CD14-positive monocyte (primary cell): ENCODE measurements at regions not wholly inside any gene's neighbourhood (a gene's known extent, or its start where the extent isn't known, plus 50 kb on each side); places are given as distances from the start of the nearest gene placed in this dataset.

ENCODE experiments used
- DNase-seq, 3 donors: peaks; one replicate each; pipeline ENCODE4 v3.0.0-alpha.2; 2011 to 2022
- H2AFZ ChIP-seq: 2 replicates; pipeline ENCODE4 v1.6.0; 2012; ENCODE audit warnings: mild to moderate bottlenecking, low read depth, low read length, inconsistent platforms; ENCODE audit not compliant: insufficient read depth, poor library complexity, severe bottlenecking
- H3K27ac ChIP-seq, 2 donors: 1 replicate in 1 of 2; 2 replicates in 1 of 2; pipeline ENCODE4 v1.5.1; 2012 to 2013; ENCODE audit warnings: low read length in 2 of 2, control low read depth in 1 of 2, inconsistent platforms in 1 of 2, low read depth in 1 of 2, mild to moderate bottlenecking in 1 of 2
- H3K27me3 ChIP-seq, 2 donors: one replicate each; pipeline versions ENCODE4 v1.6.0 to v1.6.1; 2011 to 2013; ENCODE audit warnings: low read length in 2 of 2; ENCODE audit not compliant: control insufficient read depth in 2 of 2, insufficient read depth in 2 of 2
- H3K36me3 ChIP-seq, 2 donors: replicated peaks in 1 of 2; 1 replicate in 1 of 2; 2 replicates in 1 of 2; pipeline versions ENCODE4 v1.5.1 to v1.6.1; 2012 to 2013; ENCODE audit warnings: low read length in 2 of 2, control low read depth in 1 of 2, inconsistent platforms in 1 of 2, mild to moderate bottlenecking in 1 of 2; ENCODE audit not compliant: insufficient read depth in 2 of 2, control insufficient read depth in 1 of 2
- H3K4me1 ChIP-seq, 2 donors: 1 replicate in 1 of 2; 2 replicates in 1 of 2; pipeline versions ENCODE4 v1.5.1 to v1.6.1; 2012 to 2013; ENCODE audit warnings: low read length in 2 of 2, control low read depth in 1 of 2, inconsistent platforms in 1 of 2, mild to moderate bottlenecking in 1 of 2, moderate library complexity in 1 of 2; ENCODE audit not compliant: insufficient read depth in 2 of 2, control insufficient read depth in 1 of 2
- H3K4me2 ChIP-seq: replicated peaks from 2 replicates; pipeline ENCODE3; 2012; ENCODE audit warnings: low read length, moderate library complexity, mild to moderate bottlenecking; ENCODE audit not compliant: poor library complexity, severe bottlenecking; ENCODE audit errors: extremely low read depth
- H3K4me3 ChIP-seq, 3 experiments: fragments of 200-600 bp in 1 of 3; sonication (generic) in 1 of 3; replicated peaks in 1 of 3; 1 replicate in 2 of 3; 2 replicates in 1 of 3; pipeline ENCODE4 v1.5.1; 2011 to 2013; ENCODE audit warnings: low read length in 3 of 3, mild to moderate bottlenecking in 3 of 3, control low read depth in 2 of 3, low read depth in 2 of 3, inconsistent platforms in 1 of 3, moderate library complexity in 1 of 3
- H3K79me2 ChIP-seq: 2 replicates; pipeline ENCODE4 v1.6.0; 2012; ENCODE audit warnings: mild to moderate bottlenecking, control low read depth, inconsistent platforms, low read length, moderate library complexity; ENCODE audit not compliant: insufficient read depth
- H3K9ac ChIP-seq: 2 replicates; pipeline ENCODE4 v1.6.0; 2017; ENCODE audit warnings: low read length, mild to moderate bottlenecking; ENCODE audit not compliant: insufficient read depth, poor library complexity, severe bottlenecking
- H3K9me3 ChIP-seq, 2 donors: replicated peaks in 1 of 2; 1 replicate in 1 of 2; 2 replicates in 1 of 2; pipeline versions ENCODE4 v1.5.1 to v1.6.1; 2012 to 2013; ENCODE audit warnings: low read length in 2 of 2, control low read depth in 1 of 2; ENCODE audit not compliant: control insufficient read depth in 1 of 2, insufficient read depth in 1 of 2
- H4K20me1 ChIP-seq: 2 replicates; pipeline ENCODE4 v1.6.0; 2012; ENCODE audit warnings: mild to moderate bottlenecking, low read length, control low read depth, moderate library complexity; ENCODE audit not compliant: insufficient read depth
- H3K27ac Mint-ChIP-seq, 7 donors: one replicate each; pipeline ENCODE4 v1.8.0; 2020; ENCODE audit warnings: mild to moderate bottlenecking in 7 of 7, mixed read lengths in 7 of 7, moderate library complexity in 6 of 7, inconsistent platforms in 2 of 7
- H3K27me3 Mint-ChIP-seq, 3 donors: one replicate each; pipeline ENCODE4 v1.8.0; 2021 to 2022; ENCODE audit warnings: low read depth in 3 of 3, mild to moderate bottlenecking in 3 of 3, mixed read lengths in 3 of 3, moderate library complexity in 3 of 3, inconsistent platforms in 1 of 3
- H3K36me3 Mint-ChIP-seq, 2 donors: one replicate each; pipeline ENCODE4 v1.8.0; 2020; ENCODE audit warnings: mixed read lengths in 2 of 2, inconsistent platforms in 1 of 2, mild to moderate bottlenecking in 1 of 2
- H3K4me1 Mint-ChIP-seq: one replicate; pipeline ENCODE4 v1.8.0; 2020; ENCODE audit warnings: mild to moderate bottlenecking, mixed read lengths
- H3K4me3 Mint-ChIP-seq, 2 donors: one replicate each; pipeline ENCODE4 v1.8.0; 2020; ENCODE audit warnings: mild to moderate bottlenecking in 2 of 2, mixed read lengths in 2 of 2, moderate library complexity in 1 of 2
- H3K9me3 Mint-ChIP-seq, 7 donors: one replicate each; pipeline ENCODE4 v1.8.0; 2020 to 2022; ENCODE audit warnings: mixed read lengths in 7 of 7, mild to moderate bottlenecking in 6 of 7, moderate library complexity in 6 of 7, inconsistent platforms in 2 of 7
- WGBS: methylation state at CpG from one replicate; pipeline ENCODE4 v1.1.5; 2013; ENCODE audit warnings: missing lambda C conversion rate; ENCODE audit not compliant: insufficient coverage; 5-methylcytosine and 5-hydroxymethylcytosine counted together
- intact Hi-C, 2 donors: fragments of 100-400 bp; cut with micrococcal nuclease; formaldehyde crosslinking; loops; one replicate each; pipeline versions ENCODE4 v1.15.0 to v1.15.1; 2023
- TF ChIP-seq, protein P1 (sequence below): fragments of 200-600 bp; IDR thresholded peaks from one replicate; pipeline ENCODE4 v1.8.0; 2022; ENCODE audit warnings: antibody characterized with exemption, mild to moderate bottlenecking

DNA sequence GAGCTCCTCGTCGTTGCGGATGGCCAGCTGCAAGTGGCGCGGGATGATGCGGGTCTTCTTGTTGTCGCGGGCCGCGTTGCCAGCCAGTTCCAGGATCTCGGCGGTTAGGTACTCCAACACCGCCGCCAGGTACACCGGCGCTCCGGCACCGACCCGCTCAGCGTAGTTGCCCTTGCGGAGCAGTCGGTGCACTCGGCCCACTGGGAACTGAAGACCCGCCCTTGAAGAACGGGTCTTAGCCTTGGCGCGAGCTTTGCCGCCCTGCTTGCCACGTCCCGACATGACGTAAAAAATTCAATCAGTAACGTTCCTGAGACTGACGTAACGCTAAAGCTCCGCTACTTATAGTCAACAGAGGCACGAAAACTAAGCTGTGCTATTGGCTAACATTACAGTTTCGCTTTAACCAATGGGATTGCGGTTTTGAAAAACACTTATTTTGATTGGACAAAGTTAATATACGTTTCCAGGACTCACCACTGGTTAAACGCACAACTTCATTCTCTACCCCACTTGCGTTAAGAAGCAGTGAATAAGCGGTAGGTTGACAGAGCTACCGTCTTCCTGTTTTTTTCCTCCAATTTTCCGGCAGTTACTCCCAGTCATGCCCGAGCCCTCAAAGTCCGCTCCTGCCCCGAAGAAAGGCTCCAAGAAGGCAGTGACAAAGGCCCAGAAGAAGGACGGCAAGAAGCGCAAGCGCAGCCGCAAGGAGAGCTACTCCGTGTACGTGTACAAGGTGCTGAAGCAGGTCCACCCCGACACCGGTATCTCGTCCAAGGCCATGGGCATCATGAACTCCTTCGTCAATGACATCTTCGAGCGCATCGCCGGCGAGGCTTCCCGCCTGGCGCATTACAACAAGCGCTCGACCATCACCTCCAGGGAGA lies 73.9 kb downstream of the OR2B2 start:
- peak overlapping the region; percentile 81 for H2AFZ ChIP-seq

GRCh38 chr6:27837625-27838057 lies 74.6 kb downstream of the OR2B2 start:
- no peak overlapping the region for H3K4me3 Mint-ChIP-seq
- H3K4me1 Mint-ChIP-seq: peaks cover 14% of the 10 kb centered on the region
- Histone ChIP-seq H3K9ac (peak overlapping the region; percentile 84), H3K9me3 (no peaks in the 10 kb centered on the region), H3K36me3 (no peaks in the 10 kb centered on the region), H4K20me1 (no peaks in the 10 kb centered on the region), H3K4me1 (peaks cover 33 to 47% of the 10 kb centered on the region in 2 donors), H2AFZ (peak overlapping the region; percentile 78), H3K27ac (peak overlapping the region; percentile 95 to 96), H3K4me3 (peak overlapping the region; percentile 75 to 87 (median 77)), H3K79me2 (peaks cover 16% of the 10 kb centered on the region), H3K27me3 (no peaks in the 10 kb centered on the region), H3K4me2 (peak overlapping the region; percentile 79)
- intact Hi-C loops: loop anchor here (2.0 to 5.0 kb wide), 3 partner anchors 27 to 55 kb away; a partner anchor contains a TSS
- TF ChIP-seq, protein P1, sequence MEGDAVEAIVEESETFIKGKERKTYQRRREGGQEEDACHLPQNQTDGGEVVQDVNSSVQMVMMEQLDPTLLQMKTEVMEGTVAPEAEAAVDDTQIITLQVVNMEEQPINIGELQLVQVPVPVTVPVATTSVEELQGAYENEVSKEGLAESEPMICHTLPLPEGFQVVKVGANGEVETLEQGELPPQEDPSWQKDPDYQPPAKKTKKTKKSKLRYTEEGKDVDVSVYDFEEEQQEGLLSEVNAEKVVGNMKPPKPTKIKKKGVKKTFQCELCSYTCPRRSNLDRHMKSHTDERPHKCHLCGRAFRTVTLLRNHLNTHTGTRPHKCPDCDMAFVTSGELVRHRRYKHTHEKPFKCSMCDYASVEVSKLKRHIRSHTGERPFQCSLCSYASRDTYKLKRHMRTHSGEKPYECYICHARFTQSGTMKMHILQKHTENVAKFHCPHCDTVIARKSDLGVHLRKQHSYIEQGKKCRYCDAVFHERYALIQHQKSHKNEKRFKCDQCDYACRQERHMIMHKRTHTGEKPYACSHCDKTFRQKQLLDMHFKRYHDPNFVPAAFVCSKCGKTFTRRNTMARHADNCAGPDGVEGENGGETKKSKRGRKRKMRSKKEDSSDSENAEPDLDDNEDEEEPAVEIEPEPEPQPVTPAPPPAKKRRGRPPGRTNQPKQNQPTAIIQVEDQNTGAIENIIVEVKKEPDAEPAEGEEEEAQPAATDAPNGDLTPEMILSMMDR: no peak
- peak; percentile 27 to 68 (median 30) for DNase-seq
- H3K36me3 Mint-ChIP-seq: no peaks in the 10 kb centered on the region
- peaks cover 0 to 2% (median 0%) of the 10 kb centered on the region in 7 donors for H3K9me3 Mint-ChIP-seq
- H3K27me3 Mint-ChIP-seq: no peaks in the 10 kb centered on the region
- no peak overlapping the region for H3K27ac Mint-ChIP-seq
- 0% methylated on average over 9 of the region's 11 CpGs for WGBS

More for the DNA sequence above, 73.9 kb downstream of the OR2B2 start:
- peak; percentile 95 to 100 (median 97) for DNase-seq
- Histone ChIP-seq H3K27me3 (no peaks in the 10 kb centered on the region), H4K20me1 (no peaks in the 10 kb centered on the region), H3K36me3 (no peaks in the 10 kb centered on the region), H3K9me3 (no peaks in the 10 kb centered on the region), H3K9ac (peak overlapping the region; percentile 84), H3K4me1 (peaks cover 33 to 47% of the 10 kb centered on the region in 2 donors), H3K27ac (peak overlapping the region; percentile 95 to 96), H3K4me3 (peak overlapping the region; percentile 75 to 87 (median 77)), H3K4me2 (peak overlapping the region; percentile 79), H3K79me2 (peaks cover 16% of the 10 kb centered on the region)
- peaks cover 14% of the 10 kb centered on the region for H3K4me1 Mint-ChIP-seq
- TF ChIP-seq, protein P1: no peak
- no peak overlapping the region for H3K27ac Mint-ChIP-seq
- intact Hi-C loops: loop anchor here (2.0 to 5.0 kb wide), 3 partner anchors 26 to 54 kb away; a partner anchor contains a TSS
- no peaks in the 10 kb centered on the region for H3K36me3 Mint-ChIP-seq
- WGBS: under 1% methylated on average over 62 of the region's 66 CpGs
- H3K4me3 Mint-ChIP-seq: no peak overlapping the region
- H3K27me3 Mint-ChIP-seq: no peaks in the 10 kb centered on the region
- peaks cover 0 to 2% (median 0%) of the 10 kb centered on the region in 7 donors for H3K9me3 Mint-ChIP-seq
